ENCODE measurements at regions not wholly inside any gene's neighbourhood (a gene's known extent, or its start where the extent isn't known, plus 50 kb on each side); places are given as distances from the start of the nearest gene placed in this dataset.

GRCh38 chr6:97629180-97629579 lies 346.2 kb upstream of the MMS22L start:
- H3K4me3 ChIP-seq = no peak overlapping the region
- H3K27ac ChIP-seq = no peak overlapping the region
- H3K36me3 ChIP-seq = no peaks in the 10 kb centered on the region
- 73 to 100% methylated on average over 1 to 2 of the region's 2 CpGs for WGBS, 2 donors (ENCODE audit: low coverage in 1 of 2)
- no peaks in the 10 kb centered on the region for H3K9me3 ChIP-seq
- ATAC-seq = no peak
- H3K27me3 ChIP-seq = no peaks in the 10 kb centered on the region
- no peak for TF ChIP-seq CTCF (IDR thresholded peaks at IDR 0.05)
- no peak for TF ChIP-seq POLR2AphosphoS5 (IDR thresholded peaks at IDR 0.05)
- TF ChIP-seq EP300 (IDR thresholded peaks at IDR 0.05) = no peak
- no peak for TF ChIP-seq POLR2A (IDR thresholded peaks at IDR 0.05)
- peaks cover 0 to 8% (median 0%) of the 10 kb centered on the region in 3 donors for H3K4me1 ChIP-seq

- no peak overlapping the region for H3K27ac ChIP-seq
- H3K9me3 ChIP-seq = no peaks in the 10 kb centered on the region
- peaks cover 0 to 8% (median 0%) of the 10 kb centered on the region in 3 donors for H3K4me1 ChIP-seq
- no peaks in the 10 kb centered on the region for H3K36me3 ChIP-seq
- ATAC-seq = no peak
- no peak for TF ChIP-seq EP300 (IDR thresholded peaks at IDR 0.05)
- TF ChIP-seq POLR2AphosphoS5 (IDR thresholded peaks at IDR 0.05) = no peak
- no peak for TF ChIP-seq POLR2A (IDR thresholded peaks at IDR 0.05)
- TF ChIP-seq CTCF (IDR thresholded peaks at IDR 0.05) = no peak
- H3K27me3 ChIP-seq = no peaks in the 10 kb centered on the region
- WGBS, 2 donors (ENCODE audit: low coverage in 1 of 2) = 33 to 38% methylated on average over 1 of the region's 1 CpG
- no peak overlapping the region for H3K4me3 ChIP-seq
These were observed 347.6 kb upstream of the MMS22L start for GRCh38 chr6:97630604-97631003.

- Histone ChIP-seq H3K36me3 (no peaks in the 10 kb centered on the region), H3K27ac (no peak overlapping the region), H3K27me3 (no peaks in the 10 kb centered on the region), H3K4me3 (no peak overlapping the region), H3K4me1 (no peaks in the 10 kb centered on the region), H3K9me3 (peaks cover 0 to 7% (median 0%) of the 10 kb centered on the region in 3 donors)
- no peak for TF ChIP-seq POLR2A (IDR thresholded peaks at IDR 0.05)
- TF ChIP-seq EP300 (IDR thresholded peaks at IDR 0.05) = no peak
- TF ChIP-seq CTCF (IDR thresholded peaks at IDR 0.05) = no peak
- no peak for TF ChIP-seq POLR2AphosphoS5 (IDR thresholded peaks at IDR 0.05)
- WGBS, 2 donors (ENCODE audit: low coverage in 1 of 2) = 79 to 100% methylated on average over 1 of the region's 1 CpG
- no peak for ATAC-seq
These were observed 349.3 kb upstream of the MMS22L start for GRCh38 chr6:97632341-97632740.

- Histone ChIP-seq H3K4me3 (no peak overlapping the region), H3K36me3 (no peaks in the 10 kb centered on the region), H3K27ac (no peak overlapping the region), H3K27me3 (no peaks in the 10 kb centered on the region), H3K9me3 (peaks cover 0 to 17% (median 0%) of the 10 kb centered on the region in 3 donors), H3K4me1 (no peaks in the 10 kb centered on the region)
- no peak for ATAC-seq
- TF ChIP-seq POLR2A (IDR thresholded peaks at IDR 0.05) (no peak), CTCF (IDR thresholded peaks at IDR 0.05) (no peak), EP300 (IDR thresholded peaks at IDR 0.05) (no peak), POLR2AphosphoS5 (IDR thresholded peaks at IDR 0.05) (no peak)
- WGBS, 2 donors (ENCODE audit: low coverage in 1 of 2) = 81 to 89% methylated on average over 1 of the region's 1 CpG
These were observed 356.7 kb upstream of the MMS22L start for GRCh38 chr6:97639702-97640101.

- no peak for ATAC-seq
- Histone ChIP-seq H3K36me3 (no peaks in the 10 kb centered on the region), H3K27me3 (no peaks in the 10 kb centered on the region), H3K9me3 (peaks cover 0 to 3% (median 0%) of the 10 kb centered on the region in 3 donors), H3K4me1 (no peaks in the 10 kb centered on the region), H3K4me3 (no peak overlapping the region), H3K27ac (no peak overlapping the region)
- 71 to 85% methylated on average over 2 of the region's 2 CpGs for WGBS, 2 donors (ENCODE audit: low coverage in 1 of 2)
- TF ChIP-seq CTCF (IDR thresholded peaks at IDR 0.05) (no peak), POLR2AphosphoS5 (IDR thresholded peaks at IDR 0.05) (no peak), EP300 (IDR thresholded peaks at IDR 0.05) (no peak), POLR2A (IDR thresholded peaks at IDR 0.05) (no peak)
These were observed 361.3 kb upstream of the MMS22L start for GRCh38 chr6:97644353-97644752.

All from gastroesophageal sphincter (tissue), 4 donors.